ENCODE measurements at regions not wholly inside any gene's neighbourhood (a gene's known extent, or its start where the extent isn't known, plus 50 kb on each side); places are given as distances from the start of the nearest gene placed in this dataset.

DNA sequence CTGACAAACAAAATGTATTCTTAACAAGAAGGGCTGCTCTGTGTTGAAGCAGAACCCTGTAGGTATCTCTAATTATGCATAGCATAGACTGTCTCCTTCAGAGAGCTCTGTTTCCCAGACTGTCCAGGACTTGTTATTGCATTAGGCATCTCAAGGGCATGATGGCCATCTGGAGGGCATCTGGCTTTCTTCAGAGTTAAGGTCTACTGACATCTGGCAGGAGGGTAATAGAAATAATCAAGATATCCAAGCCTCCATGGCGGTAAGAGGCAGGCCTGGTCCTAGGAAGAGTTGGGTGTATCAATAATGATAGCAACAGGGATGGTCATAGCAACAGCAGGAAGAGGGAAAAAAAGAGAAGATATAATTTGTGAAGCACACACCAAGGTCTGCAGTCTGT lies 161.2 kb downstream of the TTC8 start:
- TF ChIP-seq, protein P1, sequence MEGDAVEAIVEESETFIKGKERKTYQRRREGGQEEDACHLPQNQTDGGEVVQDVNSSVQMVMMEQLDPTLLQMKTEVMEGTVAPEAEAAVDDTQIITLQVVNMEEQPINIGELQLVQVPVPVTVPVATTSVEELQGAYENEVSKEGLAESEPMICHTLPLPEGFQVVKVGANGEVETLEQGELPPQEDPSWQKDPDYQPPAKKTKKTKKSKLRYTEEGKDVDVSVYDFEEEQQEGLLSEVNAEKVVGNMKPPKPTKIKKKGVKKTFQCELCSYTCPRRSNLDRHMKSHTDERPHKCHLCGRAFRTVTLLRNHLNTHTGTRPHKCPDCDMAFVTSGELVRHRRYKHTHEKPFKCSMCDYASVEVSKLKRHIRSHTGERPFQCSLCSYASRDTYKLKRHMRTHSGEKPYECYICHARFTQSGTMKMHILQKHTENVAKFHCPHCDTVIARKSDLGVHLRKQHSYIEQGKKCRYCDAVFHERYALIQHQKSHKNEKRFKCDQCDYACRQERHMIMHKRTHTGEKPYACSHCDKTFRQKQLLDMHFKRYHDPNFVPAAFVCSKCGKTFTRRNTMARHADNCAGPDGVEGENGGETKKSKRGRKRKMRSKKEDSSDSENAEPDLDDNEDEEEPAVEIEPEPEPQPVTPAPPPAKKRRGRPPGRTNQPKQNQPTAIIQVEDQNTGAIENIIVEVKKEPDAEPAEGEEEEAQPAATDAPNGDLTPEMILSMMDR (IDR thresholded peaks at IDR 0.05) = no peak
- no peak for TF ChIP-seq EP300 (IDR thresholded peaks at IDR 0.05)
- no peak for TF ChIP-seq POLR2A (IDR thresholded peaks at IDR 0.05; ENCODE audit: low read depth)

All from esophagus muscularis mucosa (tissue), 4 donors.